WTC11 (cell line): ENCODE measurements at regions not wholly inside any gene's neighbourhood (a gene's known extent, or its start where the extent isn't known, plus 50 kb on each side); places are given as distances from the start of the nearest gene placed in this dataset.
"Not testable (repeated sequence)": the region's sequence is repeated elsewhere in the genome, so short reads cannot be mapped to it uniquely, and the experiment has no call there.

ENCODE experiments used
- ATAC-seq: fragments of 200-7000 bp; cut with Tn5 transposase; 2 replicates; pipeline ENCODE4 v1.10.0; 2021; ENCODE audit warnings: mild to moderate bottlenecking, moderate library complexity
- CTCF ChIA-PET: fragments of 300-600 bp; sonication (Branson Sonifier 250); formaldehyde crosslinking; loops from one replicate; lab custom pipeline; 2021; ENCODE audit warnings: antibody characterized with exemption; lab: Charles Lee
- POLR2A ChIA-PET: fragments of 350-600 bp; sonication (Branson Sonifier 250); formaldehyde crosslinking; loops from one replicate; lab custom pipeline; 2021; ENCODE audit warnings: antibody characterized with exemption; lab: Charles Lee
- DNase-seq: peaks from one replicate; pipeline ENCODE4 v3.0.0; 2021; ENCODE audit warnings: low spot score
- H3K27ac Mint-ChIP-seq: 2 replicates; pipeline ENCODE4 v1.8.0; 2021; ENCODE audit warnings: mixed read lengths
- H3K27me3 Mint-ChIP-seq: 2 replicates; pipeline ENCODE4 v1.8.0; 2021; ENCODE audit warnings: low read depth, mild to moderate bottlenecking, moderate library complexity, mixed read lengths
- H3K36me3 Mint-ChIP-seq: 2 replicates; pipeline ENCODE4 v1.8.0; 2021; ENCODE audit warnings: mixed read lengths
- H3K4me1 Mint-ChIP-seq: 2 replicates; pipeline ENCODE4 v1.8.0; 2022; ENCODE audit warnings: mixed read lengths
- H3K4me3 Mint-ChIP-seq: 2 replicates; pipeline ENCODE4 v1.8.0; 2021; ENCODE audit warnings: mild to moderate bottlenecking, moderate library complexity, mixed read lengths
- H3K9me3 Mint-ChIP-seq: 2 replicates; pipeline ENCODE4 v1.8.0; 2021; ENCODE audit warnings: mixed read lengths

DNA sequence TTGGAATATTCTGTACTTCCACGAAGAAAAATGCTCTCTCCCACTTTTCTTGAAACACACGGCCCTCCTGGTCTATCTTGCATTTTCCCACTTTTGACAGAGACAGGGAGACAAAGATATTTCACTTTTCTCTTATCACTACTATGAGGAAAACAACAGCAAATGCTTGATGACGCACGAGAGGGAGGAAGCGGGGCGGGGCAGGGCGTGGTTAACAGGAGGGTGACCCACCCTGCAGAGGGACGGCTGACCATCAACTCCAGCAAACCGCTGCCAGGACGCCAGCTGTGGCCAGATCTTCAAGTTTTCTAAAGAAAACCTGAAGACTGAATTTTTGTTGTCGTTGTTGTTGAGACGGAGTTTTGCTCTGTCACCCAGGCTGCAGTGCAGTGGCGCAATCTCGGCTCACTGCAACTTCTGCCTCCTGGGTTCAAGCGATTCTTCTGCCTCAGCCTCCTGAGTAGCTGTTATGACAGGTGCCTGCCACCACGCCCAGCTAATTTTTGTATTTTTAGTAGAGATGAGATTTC lies 63.8 kb downstream of the NSUN5 start:
- ATAC-seq, H3K27ac Mint-ChIP-seq, H3K4me3 Mint-ChIP-seq, H3K9me3 Mint-ChIP-seq, H3K27me3 Mint-ChIP-seq, H3K36me3 Mint-ChIP-seq, DNase-seq, H3K4me1 Mint-ChIP-seq, CTCF ChIA-PET, POLR2A ChIA-PET: not testable (repeated sequence)

DNA sequence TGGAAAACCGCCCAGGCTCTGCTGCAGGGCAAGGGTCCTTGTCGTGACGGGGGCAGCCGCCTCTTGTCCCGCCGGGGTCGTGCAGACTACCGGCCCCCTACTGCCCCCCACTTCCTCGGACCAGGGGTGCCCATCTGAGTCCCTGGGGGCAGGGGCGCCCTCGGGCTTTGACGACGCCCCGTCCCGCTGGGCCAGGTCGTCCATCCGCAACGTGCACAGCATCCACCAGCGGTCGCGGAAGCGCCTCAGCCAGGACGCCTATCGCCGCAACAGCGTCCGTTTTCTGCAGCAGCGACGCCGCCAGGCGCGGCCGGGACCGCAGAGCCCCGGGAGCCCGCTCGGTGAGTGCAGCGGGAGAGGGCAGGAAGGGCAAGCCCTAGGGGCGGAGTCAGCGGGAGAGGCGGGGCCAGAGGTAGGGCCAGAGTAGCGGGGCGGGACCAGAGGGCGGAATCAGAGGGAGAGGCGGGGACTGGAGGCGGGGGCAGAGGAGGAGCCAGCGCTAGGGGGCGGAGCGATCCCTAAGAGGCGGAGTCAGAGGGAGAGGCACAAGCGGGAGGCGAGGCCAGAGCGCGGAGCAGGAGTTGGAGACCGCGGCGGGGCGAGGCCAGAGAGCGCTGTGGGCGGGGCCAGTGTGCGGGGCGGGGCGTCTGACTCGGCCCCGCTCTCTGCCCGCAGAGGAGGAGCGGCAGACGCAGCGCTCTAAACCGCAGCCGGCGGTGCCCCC lies 73.5 kb downstream of the NSUN5 start:
- H3K27ac Mint-ChIP-seq, H3K4me1 Mint-ChIP-seq, POLR2A ChIA-PET, H3K27me3 Mint-ChIP-seq, CTCF ChIA-PET, H3K4me3 Mint-ChIP-seq, H3K9me3 Mint-ChIP-seq, H3K36me3 Mint-ChIP-seq: not testable (repeated sequence)
- ATAC-seq (peak; percentile 93), DNase-seq (peak; percentile 96)

DNA sequence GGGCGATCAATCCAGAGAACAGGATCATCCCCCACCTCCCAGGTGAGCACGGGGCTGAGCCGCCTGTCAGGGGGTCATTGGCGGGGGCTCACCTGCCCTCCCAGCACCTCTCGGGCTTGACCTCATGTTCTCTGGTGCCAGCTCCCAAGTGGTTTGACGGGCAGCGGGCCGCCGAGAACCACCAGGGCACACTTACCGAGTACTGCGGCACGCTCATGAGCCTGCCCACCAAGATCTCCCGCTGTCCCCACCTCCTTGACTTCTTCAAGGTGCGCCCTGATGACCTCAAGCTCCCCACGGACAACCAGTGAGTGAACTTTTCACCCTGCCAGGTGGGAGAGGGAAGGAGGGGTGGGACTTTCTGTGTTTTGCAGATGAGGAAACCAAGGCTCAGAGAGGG lies 82.9 kb downstream of the NSUN5 start:
- H3K27ac Mint-ChIP-seq, H3K9me3 Mint-ChIP-seq, H3K4me3 Mint-ChIP-seq, H3K36me3 Mint-ChIP-seq, ATAC-seq, CTCF ChIA-PET, DNase-seq, H3K27me3 Mint-ChIP-seq, H3K4me1 Mint-ChIP-seq, POLR2A ChIA-PET: not testable (repeated sequence)

DNA sequence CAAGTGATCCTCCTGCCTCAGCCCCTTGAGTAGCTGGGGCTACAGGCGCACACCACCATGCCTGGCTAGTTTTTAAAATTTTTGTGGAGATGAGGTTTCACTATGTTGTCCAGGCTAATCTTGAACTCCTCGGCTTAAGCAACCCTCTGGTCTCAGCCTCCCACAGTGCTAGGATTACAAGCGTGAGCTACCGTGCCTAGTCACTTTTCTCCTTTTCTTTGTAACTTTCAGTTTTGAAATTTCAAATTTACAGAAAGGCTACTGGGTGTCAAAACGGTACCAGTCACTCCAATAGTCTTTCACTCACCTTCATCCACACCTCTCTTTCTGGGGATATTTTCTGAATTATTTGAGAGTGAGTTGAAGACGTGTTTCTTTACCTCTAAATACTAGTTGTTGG lies 86.9 kb downstream of the NSUN5 start:
- DNase-seq, H3K9me3 Mint-ChIP-seq, POLR2A ChIA-PET, ATAC-seq, H3K4me1 Mint-ChIP-seq, H3K36me3 Mint-ChIP-seq, H3K27ac Mint-ChIP-seq, CTCF ChIA-PET, H3K27me3 Mint-ChIP-seq, H3K4me3 Mint-ChIP-seq: not testable (repeated sequence)

- H3K4me3 Mint-ChIP-seq, CTCF ChIA-PET, H3K9me3 Mint-ChIP-seq: not testable (repeated sequence)
Observed at GRCh38 chr7:73220766-73221370, 87.8 kb downstream of the NSUN5 start.

DNA sequence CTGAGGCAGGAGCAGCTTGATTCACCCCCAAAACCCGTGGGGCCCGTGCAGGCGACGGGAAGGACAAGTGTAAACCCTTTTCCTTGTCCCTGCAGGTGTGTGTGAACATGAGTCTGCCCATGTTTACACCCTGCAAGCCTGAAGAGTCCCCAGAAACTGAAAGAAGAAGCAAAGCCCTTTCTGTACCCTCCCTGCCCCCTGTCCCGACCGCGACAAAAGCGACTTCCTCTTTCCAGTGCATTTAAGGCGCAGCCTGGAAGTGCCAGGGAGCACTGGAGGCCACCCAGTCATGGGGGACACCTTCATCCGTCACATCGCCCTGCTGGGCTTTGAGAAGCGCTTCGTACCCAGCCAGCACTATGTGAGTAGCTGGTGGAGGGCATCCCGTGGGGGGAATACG lies 88.3 kb downstream of the NSUN5 start:
- H3K27ac Mint-ChIP-seq, H3K9me3 Mint-ChIP-seq, H3K36me3 Mint-ChIP-seq, H3K4me3 Mint-ChIP-seq, H3K4me1 Mint-ChIP-seq, H3K27me3 Mint-ChIP-seq, ATAC-seq, CTCF ChIA-PET, DNase-seq, POLR2A ChIA-PET: not testable (repeated sequence)

More at GRCh38 chr7:73220766-73221370, 87.8 kb downstream of the NSUN5 start:
- ATAC-seq, DNase-seq, POLR2A ChIA-PET, H3K27me3 Mint-ChIP-seq, H3K4me1 Mint-ChIP-seq, H3K36me3 Mint-ChIP-seq, H3K27ac Mint-ChIP-seq: not testable (repeated sequence)

- H3K27ac Mint-ChIP-seq, H3K9me3 Mint-ChIP-seq, H3K4me3 Mint-ChIP-seq, DNase-seq, H3K36me3 Mint-ChIP-seq, POLR2A ChIA-PET, CTCF ChIA-PET, H3K4me1 Mint-ChIP-seq, H3K27me3 Mint-ChIP-seq: not testable (repeated sequence)
- ATAC-seq: peak; percentile 87
Observed at GRCh38 chr7:73218802-73219201, 89.8 kb downstream of the NSUN5 start.

- not testable (repeated sequence) for H3K4me3 Mint-ChIP-seq, H3K27me3 Mint-ChIP-seq
Observed at GRCh38 chr7:73216046-73216675, 92.5 kb downstream of the NSUN5 start.

GRCh38 chr7:73215232-73215631 lies 93.4 kb downstream of the NSUN5 start:
- H3K9me3 Mint-ChIP-seq, H3K27ac Mint-ChIP-seq, H3K4me1 Mint-ChIP-seq, H3K36me3 Mint-ChIP-seq, ATAC-seq, POLR2A ChIA-PET, CTCF ChIA-PET, H3K4me3 Mint-ChIP-seq, H3K27me3 Mint-ChIP-seq, DNase-seq: not testable (repeated sequence)

More at GRCh38 chr7:73216046-73216675, 92.5 kb downstream of the NSUN5 start:
- POLR2A ChIA-PET, H3K9me3 Mint-ChIP-seq, DNase-seq, H3K4me1 Mint-ChIP-seq, ATAC-seq, H3K36me3 Mint-ChIP-seq, H3K27ac Mint-ChIP-seq, CTCF ChIA-PET: not testable (repeated sequence)

DNA sequence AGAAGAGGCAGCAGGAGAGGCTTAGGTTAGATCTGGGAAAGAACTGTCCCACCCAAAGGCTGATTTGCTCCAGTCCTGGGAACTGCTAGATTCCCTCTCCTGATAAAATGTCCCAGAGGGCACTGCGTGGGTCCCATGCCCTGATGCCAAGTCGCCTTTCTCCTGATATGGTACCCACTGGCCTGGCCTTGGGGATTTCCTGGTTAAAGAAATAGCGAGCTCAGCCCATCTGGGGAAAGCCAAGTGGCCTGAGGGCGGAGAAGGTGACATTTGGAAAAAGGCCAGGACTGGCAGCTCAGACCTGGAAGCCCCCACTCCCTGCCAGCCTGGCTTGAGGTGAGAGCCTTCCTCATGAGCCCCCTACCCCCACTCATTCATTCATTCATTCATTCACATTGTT lies 94.2 kb downstream of the NSUN5 start:
- H3K4me3 Mint-ChIP-seq, DNase-seq, H3K4me1 Mint-ChIP-seq, POLR2A ChIA-PET, H3K27ac Mint-ChIP-seq, H3K36me3 Mint-ChIP-seq, ATAC-seq, H3K9me3 Mint-ChIP-seq, CTCF ChIA-PET, H3K27me3 Mint-ChIP-seq: not testable (repeated sequence)

GRCh38 chr7:73213076-73213475 lies 95.5 kb downstream of the NSUN5 start:
- CTCF ChIA-PET, H3K4me3 Mint-ChIP-seq, H3K27me3 Mint-ChIP-seq, POLR2A ChIA-PET, H3K36me3 Mint-ChIP-seq, H3K4me1 Mint-ChIP-seq, DNase-seq, H3K9me3 Mint-ChIP-seq, ATAC-seq, H3K27ac Mint-ChIP-seq: not testable (repeated sequence)

GRCh38 chr7:73205594-73205993 lies 103.0 kb downstream of the NSUN5 start:
- CTCF ChIA-PET, ATAC-seq, H3K4me3 Mint-ChIP-seq, DNase-seq, H3K27ac Mint-ChIP-seq, POLR2A ChIA-PET, H3K9me3 Mint-ChIP-seq, H3K4me1 Mint-ChIP-seq, H3K27me3 Mint-ChIP-seq: not testable (repeated sequence)
- H3K36me3 Mint-ChIP-seq: peaks cover 10% of the 10 kb centered on the region
